Epithelial cell of proximal tubule (primary cell): ENCODE measurements at regions not wholly inside any gene's neighbourhood (a gene's known extent, or its start where the extent isn't known, plus 50 kb on each side); places are given as distances from the start of the nearest gene placed in this dataset.

Source experiments
- DNase-seq: peaks from one replicate; pipeline ENCODE4 v3.0.0-alpha.2; 2011; ENCODE audit warnings: low read depth
- H3K4me3 ChIP-seq: 2 replicates; pipeline ENCODE4 v1.5.1; 2011; ENCODE audit warnings: low read depth, mild to moderate bottlenecking, low read length
- CTCF ChIP-seq: conservative IDR thresholded peaks from 2 replicates; pipeline ENCODE4 v1.5.1; 2012; ENCODE audit warnings: low read depth, mild to moderate bottlenecking, low read length

GRCh38 chr9:88689509-88690298, 154.7 kb downstream of the NXNL2 start:
- H3K4me3 ChIP-seq: no peak overlapping the region
- DNase-seq: no peak

GRCh38 chr9:88690628-88691027, 155.7 kb downstream of the NXNL2 start:
- no peak for TF ChIP-seq CTCF
- no peak for DNase-seq
- no peak overlapping the region for H3K4me3 ChIP-seq

More at GRCh38 chr9:88689509-88690298, 154.7 kb downstream of the NXNL2 start:
- TF ChIP-seq CTCF: no peak

GRCh38 chr9:88691091-88691490, 156.1 kb downstream of the NXNL2 start:
- no peak overlapping the region for H3K4me3 ChIP-seq
- DNase-seq: no peak
- no peak for TF ChIP-seq CTCF

GRCh38 chr9:88691811-88692210, 156.8 kb downstream of the NXNL2 start:
- H3K4me3 ChIP-seq: no peak overlapping the region
- DNase-seq: no peak
- TF ChIP-seq CTCF: no peak

- H3K4me3 ChIP-seq: no peak overlapping the region
- TF ChIP-seq CTCF: no peak
- DNase-seq: no peak
These were observed 157.8 kb downstream of the NXNL2 start for GRCh38 chr9:88692827-88693226.

- DNase-seq: no peak
- H3K4me3 ChIP-seq: no peak overlapping the region
- no peak for TF ChIP-seq CTCF
These were observed 159.6 kb downstream of the NXNL2 start for GRCh38 chr9:88694625-88695024.

- no peak overlapping the region for H3K4me3 ChIP-seq
- DNase-seq: no peak
- TF ChIP-seq CTCF: no peak
These were observed 161.5 kb downstream of the NXNL2 start for GRCh38 chr9:88696501-88696900.
